B cell (primary cell): ENCODE measurements at regions not wholly inside any gene's neighbourhood (a gene's known extent, or its start where the extent isn't known, plus 50 kb on each side); places are given as distances from the start of the nearest gene placed in this dataset.

Experiments
- ATAC-seq: fragments of 200-7000 bp; cut with Tn5 transposase; one replicate; pipeline ENCODE4 v1.10.0; 2021; ENCODE audit warnings: low read depth, mild to moderate bottlenecking, moderate number of reproducible peaks, moderate library complexity
- CTCF ChIA-PET: fragments of 350-600 bp; sonication (Branson Sonifier 250); formaldehyde crosslinking; loops from one replicate; lab custom pipeline; 2021; ENCODE audit warnings: antibody characterized with exemption, inconsistent platforms; lab: Charles Lee
- POLR2A ChIA-PET: fragments of 350-600 bp; sonication (Branson Sonifier 250); formaldehyde crosslinking; loops from one replicate; lab custom pipeline; 2021; ENCODE audit warnings: antibody characterized with exemption; lab: Charles Lee
- DNase-seq: peaks from one replicate; pipeline ENCODE4 v3.0.0; 2013
- H2AFZ ChIP-seq: 2 replicates; pipeline ENCODE4 v1.6.1; 2012; ENCODE audit warnings: mild to moderate bottlenecking, low read depth, low read length; ENCODE audit not compliant: insufficient read depth, poor library complexity, severe bottlenecking
- H3K27ac ChIP-seq, 2 donors: 1 replicate in 1 of 2; 2 replicates in 1 of 2; pipeline ENCODE4 v1.5.1; 2012 to 2013; ENCODE audit warnings: low read length in 2 of 2, mild to moderate bottlenecking in 2 of 2, moderate library complexity in 1 of 2
- H3K27me3 ChIP-seq, 4 experiments: fragments of 200-600 bp in 1 of 4; sonication (generic) in 1 of 4; replicated peaks in 1 of 4; 1 replicate in 2 of 4; 2 replicates in 2 of 4; pipeline versions ENCODE4 v1.6.1 to v1.7.0; 2013 to 2016; ENCODE audit warnings: low read length in 3 of 4, mild to moderate bottlenecking in 2 of 4, mixed read lengths in 1 of 4, moderate library complexity in 1 of 4; ENCODE audit not compliant: insufficient read depth in 4 of 4, control insufficient read depth in 3 of 4; ENCODE audit errors: control extremely low read depth in 1 of 4
- H3K36me3 ChIP-seq, 2 experiments: replicated peaks in 1 of 2; 1 replicate in 1 of 2; 2 replicates in 1 of 2; pipeline versions ENCODE4 v1.6.1 to v1.7.1; 2013; ENCODE audit warnings: low read length in 1 of 2; ENCODE audit not compliant: insufficient read depth in 2 of 2, control insufficient read depth in 1 of 2; ENCODE audit errors: control extremely low read depth in 1 of 2, extremely low read depth in 1 of 2
- H3K4me1 ChIP-seq, 2 donors: fragments of 200-600 bp in 1 of 2; sonication (generic) in 1 of 2; 1 replicate in 1 of 2; 2 replicates in 1 of 2; pipeline versions ENCODE4 v1.5.1 to v1.6.1; 2013 to 2017; ENCODE audit warnings: low read length in 2 of 2; ENCODE audit not compliant: control insufficient read depth in 2 of 2, insufficient read depth in 2 of 2
- H3K4me2 ChIP-seq: replicated peaks from 2 replicates; pipeline ENCODE3; 2012; ENCODE audit warnings: mild to moderate bottlenecking, low read depth, low read length; ENCODE audit not compliant: poor library complexity, severe bottlenecking
- H3K4me3 ChIP-seq, 5 experiments: fragments of 200-600 bp in 1 of 5; sonication (generic) in 1 of 5; 1 replicate in 3 of 5; 2 replicates in 2 of 5; pipeline versions ENCODE4 v1.5.1 to v1.7.0; 2011 to 2016; ENCODE audit warnings: low read length in 4 of 5, mild to moderate bottlenecking in 4 of 5, low read depth in 2 of 5, control low read depth in 1 of 5, moderate library complexity in 1 of 5; ENCODE audit not compliant: insufficient read depth in 1 of 5; ENCODE audit errors: control extremely low read depth in 1 of 5, extremely low read depth in 1 of 5
- H3K79me2 ChIP-seq: fragments of 200-600 bp; sonication (generic); one replicate; pipeline ENCODE4 v1.6.0; 2016; ENCODE audit warnings: low read length; ENCODE audit not compliant: control insufficient read depth, insufficient read depth
- H3K9ac ChIP-seq: fragments of 200-600 bp; sonication (generic); 2 replicates; pipeline ENCODE4 v1.6.1; 2017; ENCODE audit warnings: mild to moderate bottlenecking, low read length, moderate library complexity
- H3K9me3 ChIP-seq, 3 donors: one replicate each; pipeline versions ENCODE4 v1.6.1 to v1.7.1; 2013; ENCODE audit warnings: low read length in 2 of 3; ENCODE audit not compliant: control insufficient read depth in 2 of 3, insufficient read depth in 1 of 3; ENCODE audit errors: control extremely low read depth in 1 of 3
- H4K20me1 ChIP-seq: 2 replicates; pipeline ENCODE4 v1.6.0; 2012; ENCODE audit warnings: mild to moderate bottlenecking, low read length; ENCODE audit not compliant: insufficient read depth, control insufficient read depth, poor library complexity, severe bottlenecking
- H3K27ac Mint-ChIP-seq: one replicate; pipeline ENCODE4 v1.8.0; 2021; ENCODE audit warnings: mixed read lengths
- H3K27me3 Mint-ChIP-seq: one replicate; pipeline ENCODE4 v1.8.0; 2021; ENCODE audit warnings: mixed read lengths
- H3K4me1 Mint-ChIP-seq: one replicate; pipeline ENCODE4 v1.8.0; 2021; ENCODE audit warnings: mixed read lengths
- H3K4me3 Mint-ChIP-seq: one replicate; pipeline ENCODE4 v1.8.0; 2021; ENCODE audit warnings: mixed read lengths
- H3K9me3 Mint-ChIP-seq: one replicate; pipeline ENCODE4 v1.8.0; 2022; ENCODE audit warnings: mixed read lengths; ENCODE audit not compliant: insufficient read depth
- CTCF ChIP-seq: fragments of 200-600 bp; IDR thresholded peaks from one replicate; pipeline ENCODE4 v1.8.0; 2022; ENCODE audit warnings: antibody characterized with exemption, mild to moderate bottlenecking
- EZH2 ChIP-seq: IDR thresholded peaks from 2 replicates; pipeline ENCODE4 v1.6.1; 2012; ENCODE audit warnings: borderline replicate concordance, low read depth, mild to moderate bottlenecking, moderate library complexity, low read length; ENCODE audit not compliant: insufficient read depth, poor library complexity, severe bottlenecking
- WGBS: methylation state at CpG from one replicate; pipeline ENCODE4 v1.1.5; 2013; ENCODE audit warnings: missing lambda C conversion rate; ENCODE audit not compliant: insufficient coverage; 5-methylcytosine and 5-hydroxymethylcytosine counted together
- intact Hi-C: fragments of 100-400 bp; cut with micrococcal nuclease; formaldehyde crosslinking; loops from one replicate; pipeline ENCODE4 v1.10.0; 2022

- H3K27me3 Mint-ChIP-seq = no peaks in the 10 kb centered on the region
- Histone ChIP-seq H4K20me1 (no peaks in the 10 kb centered on the region), H3K9ac (no peak overlapping the region), H2AFZ (no peak overlapping the region), H3K36me3 (no peaks in the 10 kb centered on the region), H3K4me1 (no peaks in the 10 kb centered on the region), H3K4me3 (no peak overlapping the region), H3K9me3 (no peaks in the 10 kb centered on the region), H3K4me2 (no peak overlapping the region), H3K79me2 (no peaks in the 10 kb centered on the region), H3K27ac (no peak overlapping the region), H3K27me3 (no peaks in the 10 kb centered on the region)
- TF ChIP-seq CTCF = no peak
- no peak for TF ChIP-seq EZH2
- no peaks in the 10 kb centered on the region for H3K4me1 Mint-ChIP-seq
- intact Hi-C loops = loop anchor here (10.0 kb wide), 1 partner anchor 1003 kb away; no protein-coding TSS in a partner anchor
- DNase-seq (no peak), ATAC-seq (no peak)
- H3K27ac Mint-ChIP-seq = no peak overlapping the region
- H3K9me3 Mint-ChIP-seq = no peaks in the 10 kb centered on the region
- POLR2A ChIA-PET = no interaction called here
- no peak overlapping the region for H3K4me3 Mint-ChIP-seq
- no CpG with 5 or more reads among the region's 2 CpGs for WGBS
- CTCF ChIA-PET = no interaction called here
Measured at GRCh38 chr3:144777906-144778305, 806.3 kb downstream of the DIPK2A start.

GRCh38 chr3:144791034-144791433, 819.4 kb downstream of the DIPK2A start:
- H3K9me3 Mint-ChIP-seq = no peaks in the 10 kb centered on the region
- Histone ChIP-seq H3K9me3 (peaks cover 0 to 7% (median 2%) of the 10 kb centered on the region in 3 donors), H4K20me1 (no peaks in the 10 kb centered on the region), H3K79me2 (no peaks in the 10 kb centered on the region), H2AFZ (no peak overlapping the region), H3K27ac (no peak overlapping the region), H3K4me3 (no peak overlapping the region), H3K4me1 (no peaks in the 10 kb centered on the region), H3K9ac (no peak overlapping the region), H3K4me2 (no peak overlapping the region), H3K36me3 (no peaks in the 10 kb centered on the region), H3K27me3 (no peaks in the 10 kb centered on the region)
- TF ChIP-seq EZH2 = no peak
- no peak for TF ChIP-seq CTCF
- no peak overlapping the region for H3K27ac Mint-ChIP-seq
- intact Hi-C loops = no loop called here
- ATAC-seq (no peak), DNase-seq (no peak)
- ChIA-PET POLR2A (no interaction called here), CTCF (no interaction called here)
- 91% methylated on average over 10 of the region's 10 CpGs for WGBS
- no peak overlapping the region for H3K4me3 Mint-ChIP-seq
- no peaks in the 10 kb centered on the region for H3K4me1 Mint-ChIP-seq
- no peaks in the 10 kb centered on the region for H3K27me3 Mint-ChIP-seq
